Stimulated activated CD8-positive, alpha-beta memory T cell treated with anti-CD3 and anti-CD28 coated beads, Interleukin-7, amount 100 ng/mL, for 1 hour (primary cell): ENCODE measurements at regions not wholly inside any gene's neighbourhood (a gene's known extent, or its start where the extent isn't known, plus 50 kb on each side); places are given as distances from the start of the nearest gene placed in this dataset.

Source experiments
- DNase-seq, 2 donors: peaks; one replicate each; pipeline ENCODE4 v3.0.0-alpha.2; 2020; ENCODE audit warnings: low read depth in 2 of 2

GRCh38 chr6:165723326-165723725 is 60.3 kb upstream of the PDE10A start:
- no peak for DNase-seq

GRCh38 chr6:165722022-165722421 is 59.0 kb upstream of the PDE10A start:
- no peak for DNase-seq

GRCh38 chr6:165721356-165721755 is 58.3 kb upstream of the PDE10A start:
- DNase-seq: no peak

- DNase-seq: no peak
Observed at GRCh38 chr6:165718491-165718891, 55.5 kb upstream of the PDE10A start.

- no peak for DNase-seq
Observed at GRCh38 chr6:165717732-165718465, 54.9 kb upstream of the PDE10A start.

GRCh38 chr6:165716886-165717285 is 53.8 kb upstream of the PDE10A start:
- DNase-seq: no peak

- DNase-seq: no peak
Observed at GRCh38 chr6:165715428-165715827, 52.4 kb upstream of the PDE10A start.

GRCh38 chr6:165714907-165715306 is 51.9 kb upstream of the PDE10A start:
- DNase-seq: no peak

- DNase-seq: no peak
Observed at GRCh38 chr6:165713845-165714466, 50.9 kb upstream of the PDE10A start.
